K562 (cell line): ENCODE measurements at regions not wholly inside any gene's neighbourhood (a gene's known extent, or its start where the extent isn't known, plus 50 kb on each side); places are given as distances from the start of the nearest gene placed in this dataset.

Experiments
- ATAC-seq: fragments of 200-7000 bp; cut with Tn5 transposase; 3 replicates; pipeline ENCODE4 v1.9.1; 2020; ENCODE audit warnings: moderate library complexity
- BruUV-seq: library from RNA; stranded (reverse); fragments of 400-500 nt; replicated peaks from 2 replicates; lab custom pipeline; 2021; lab: Mats Ljungman, UMichigan
- CTCF ChIA-PET: fragments of 300-600 bp; formaldehyde crosslinking; extraction: SDS; loops from one replicate; lab custom pipeline; 2021; ENCODE audit warnings: low intra/inter-chr PET ratio; lab: Yijun Ruan, JAX
- POLR2A ChIA-PET: fragments of 300-600, 350-650 bp; sonication (Branson Sonifier 250); formaldehyde crosslinking; extraction: SDS; loops from one replicate; lab custom pipeline; 2021; ENCODE audit warnings: antibody characterized with exemption, inconsistent platforms; lab: Yijun Ruan, JAX
- DNase-seq, 4 experiments: peaks; one replicate each; pipeline versions ENCODE4 v3.0.0 to v3.0.0-alpha.2; 2011 to 2018; ENCODE audit warnings: low spot score in 3 of 4, mixed read lengths in 3 of 4; ENCODE audit errors: extremely low read depth in 1 of 4
- FAIRE-seq: peaks from 2 replicates; lab custom pipeline; 2011; peaks lifted over from hg19 to GRCh38; lab: Jason Lieb, UNC
- H2AFZ ChIP-seq: 2 replicates; pipeline ENCODE4 v1.6.0; 2011; ENCODE audit warnings: low read depth, low read length, control low read depth, inconsistent platforms
- H3K27ac ChIP-seq: fragments of 200-600 bp; 3 replicates; pipeline ENCODE4 v1.8.0; 2011; ENCODE audit warnings: low read depth, mild to moderate bottlenecking, control low read depth, inconsistent platforms, low read length, moderate library complexity, mixed read lengths; ENCODE audit errors: extremely low read depth
- H3K27me3 ChIP-seq, 2 experiments: fragments of 300-600 bp in 1 of 2; 2 replicates in 1 of 2; 3 replicates in 1 of 2; pipeline versions ENCODE4 v1.6.0 to v1.8.0; 2011; ENCODE audit warnings: inconsistent platforms in 2 of 2, low read length in 2 of 2, mild to moderate bottlenecking in 1 of 2, mixed read lengths in 1 of 2, moderate library complexity in 1 of 2; ENCODE audit not compliant: control insufficient read depth in 2 of 2, insufficient read depth in 2 of 2
- H3K36me3 ChIP-seq: fragments of 300-600 bp; 3 replicates; pipeline ENCODE4 v1.8.0; 2011; ENCODE audit warnings: mild to moderate bottlenecking, low read length, inconsistent platforms; ENCODE audit not compliant: control insufficient read depth, insufficient read depth
- H3K4me1 ChIP-seq, 2 experiments: fragments of 200-600 bp in 1 of 2; replicated peaks in 1 of 2; 2 replicates in 1 of 2; 3 replicates in 1 of 2; pipeline versions ENCODE4 v1.5.1 to v1.8.0; 2011; ENCODE audit warnings: inconsistent platforms in 2 of 2, low read length in 2 of 2, mild to moderate bottlenecking in 1 of 2, mixed read lengths in 1 of 2, moderate library complexity in 1 of 2; ENCODE audit not compliant: control insufficient read depth in 2 of 2, insufficient read depth in 2 of 2
- H3K4me2 ChIP-seq: 2 replicates; pipeline ENCODE4 v1.6.1; 2011; ENCODE audit warnings: low read length, control low read depth, inconsistent platforms, mixed read lengths; ENCODE audit not compliant: insufficient read depth
- H3K4me3 ChIP-seq: fragments of 200-600 bp; sonication (generic), shearing (Covaris generic); 2 replicates; pipeline ENCODE4 v1.5.1; 2016; ENCODE audit warnings: control low read depth, inconsistent platforms
- H3K79me2 ChIP-seq: fragments of 200-600 bp; 3 replicates; pipeline ENCODE4 v1.8.0; 2011; ENCODE audit warnings: low read length, inconsistent platforms; ENCODE audit not compliant: control insufficient read depth, insufficient read depth
- H3K9ac ChIP-seq, 2 experiments: 2 replicates each; pipeline versions ENCODE4 v1.6.0 to v1.6.1; 2011; ENCODE audit warnings: low read depth in 2 of 2, low read length in 2 of 2, control low read depth in 1 of 2, inconsistent platforms in 1 of 2, mild to moderate bottlenecking in 1 of 2, mixed read lengths in 1 of 2; ENCODE audit not compliant: insufficient read depth in 1 of 2
- H3K9me1 ChIP-seq: one replicate; pipeline ENCODE4 v1.6.0; 2011; ENCODE audit warnings: inconsistent platforms, mild to moderate bottlenecking, low read length, moderate library complexity; ENCODE audit not compliant: control insufficient read depth, insufficient read depth
- H3K9me3 ChIP-seq: replicated peaks from 2 replicates; pipeline ENCODE4 v1.5.1; 2011; ENCODE audit warnings: low read depth, low read length, inconsistent platforms; ENCODE audit not compliant: control insufficient read depth, insufficient read depth
- H4K20me1 ChIP-seq: replicated peaks from 2 replicates; pipeline ENCODE4 v1.6.1; 2011; ENCODE audit warnings: low read length, inconsistent platforms, mixed read lengths; ENCODE audit not compliant: control insufficient read depth, insufficient read depth
- ELF1 ChIP-seq: fragments of 200-800 bp; sonication (Bioruptor generic); IDR thresholded peaks from 2 replicates; pipeline ENCODE4 v1.6.1; 2016; ENCODE audit warnings: missing genetic modification characterization, missing compliant biosample characterization
- FOS ChIP-seq: IDR thresholded peaks from 3 replicates; pipeline ENCODE4 v1.6.1; 2011; ENCODE audit not compliant: insufficient read length; ENCODE audit errors: extremely low read depth
- HIVEP1 ChIP-seq: fragments of 250-450 bp; sonication (Bioruptor Pico); IDR thresholded peaks from 2 replicates; pipeline ENCODE4 v1.4.0; 2020; ENCODE audit warnings: mild to moderate bottlenecking
- HNRNPK ChIP-seq: fragments of 200-400 bp; formaldehyde crosslinking; IDR thresholded peaks from one replicate; pipeline ENCODE4 v1.6.1; 2018; ENCODE audit warnings: mild to moderate bottlenecking, low read depth, low read length; ENCODE audit not compliant: poor library complexity, severe bottlenecking
- HNRNPUL1 ChIP-seq: fragments of 200-400 bp; formaldehyde crosslinking; IDR thresholded peaks from 2 replicates; pipeline ENCODE4 v1.6.1; 2017; ENCODE audit warnings: low read length
- HSF4 ChIP-seq: fragments of 250-450 bp; sonication (Bioruptor Pico); IDR thresholded peaks from 2 replicates; pipeline ENCODE4 v2.1.2; 2022; ENCODE audit warnings: mild to moderate bottlenecking, moderate library complexity, borderline replicate concordance
- KLF10 ChIP-seq: fragments of 250-450 bp; sonication (Bioruptor Pico); IDR thresholded peaks from 2 replicates; pipeline ENCODE4 v1.6.1; 2021; ENCODE audit warnings: matching md5 sums
- NEUROD1 ChIP-seq: fragments of 150-350 bp; IDR thresholded peaks from 2 replicates; pipeline ENCODE4 v1.6.1; 2014; ENCODE audit warnings: borderline replicate concordance, low read length, low read depth; ENCODE audit not compliant: partially characterized antibody
- ZNF384 ChIP-seq: IDR thresholded peaks from 2 replicates; pipeline ENCODE4 v1.6.1; 2012; ENCODE audit warnings: low read depth, low read length, improper control_type of control experiment
- ZNF780A ChIP-seq: fragments of 250-450 bp; sonication (Bioruptor Pico); IDR thresholded peaks from 2 replicates; pipeline ENCODE4 v1.5.0; 2021; ENCODE audit warnings: mild to moderate bottlenecking
- WGBS: fragments of 100-300 bp; shearing (Covaris generic); methylation state at CpG from one replicate; pipeline ENCODE4 v1.1.6; 2016; ENCODE audit warnings: low coverage, mixed read lengths; ENCODE audit not compliant: insufficient coverage; ENCODE audit errors: missing lambda C conversion rate; 5-methylcytosine and 5-hydroxymethylcytosine counted together
- in situ Hi-C: fragments of 300-500 bp; cut with MboI; formaldehyde crosslinking; loops from 4 replicates; pipeline ENCODE4 v1.15.0; 2018; ENCODE audit warnings: inconsistent platforms, mixed read lengths
- intact Hi-C: fragments of 100-400 bp; cut with micrococcal nuclease; formaldehyde crosslinking; loops from 2 replicates; pipeline ENCODE4 v1.14.2; 2022
- TF ChIP-seq, protein P1 (sequence below): sonication (generic); formaldehyde crosslinking; IDR thresholded peaks from 2 replicates; pipeline ENCODE4 v1.8.0; 2022; ENCODE audit warnings: missing genetic modification reagents, mild to moderate bottlenecking, moderate library complexity, borderline replicate concordance
- TF ChIP-seq, protein P2 (sequence below): fragments of 200-800 bp; sonication (Bioruptor generic); IDR thresholded peaks from 2 replicates; pipeline ENCODE4 v1.6.1; 2016; ENCODE audit warnings: missing genetic modification characterization, missing compliant biosample characterization
- TF ChIP-seq, protein P3 (sequence below): fragments of 250-450 bp; sonication (Bioruptor Pico); IDR thresholded peaks from 2 replicates; pipeline ENCODE4 v1.5.1; 2021; ENCODE audit warnings: mild to moderate bottlenecking

DNA sequence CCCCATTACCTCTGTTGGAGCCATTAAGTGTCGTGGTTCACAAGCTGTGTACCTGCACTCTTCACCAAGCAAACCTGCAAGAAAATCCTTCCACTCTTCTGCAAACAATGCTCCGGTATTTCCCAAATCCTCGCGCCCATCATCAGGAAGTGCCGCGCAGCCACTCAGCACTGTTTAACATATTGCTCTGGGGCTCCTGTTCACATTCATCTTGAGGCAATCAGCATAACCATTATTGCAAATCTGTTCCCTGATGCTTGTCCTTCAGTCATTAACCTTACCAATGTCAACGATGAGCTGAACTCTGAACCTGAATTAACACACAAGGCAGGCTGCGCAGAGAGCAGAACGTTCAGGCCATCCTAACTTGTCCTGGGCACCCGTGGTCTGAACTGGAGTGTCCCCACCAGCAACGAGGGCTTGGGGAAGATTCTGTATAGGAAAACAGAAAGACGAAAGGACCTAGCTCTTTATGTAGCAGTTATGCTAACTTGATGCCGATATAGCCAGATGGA, 751.4 kb upstream of the AUTS2 start:
- no peak overlapping the region for H3K4me2 ChIP-seq
- H3K9me1 ChIP-seq: no peaks in the 10 kb centered on the region
- POLR2A ChIA-PET: interaction anchor here (0.6 kb wide), 1 partner anchor 344 kb away, joined by 4 read pairs; no protein-coding TSS in a partner anchor
- H4K20me1 ChIP-seq: no peaks in the 10 kb centered on the region
- no peaks in the 10 kb centered on the region for H3K79me2 ChIP-seq
- no peaks in the 10 kb centered on the region for H3K4me1 ChIP-seq
- H3K4me3 ChIP-seq: no peak overlapping the region
- no peak overlapping the region for H3K9ac ChIP-seq
- DNase-seq (no peak), ATAC-seq (no peak), FAIRE-seq (no peak)
- no TSS peak for BruUV-seq
- H2AFZ ChIP-seq: no peak overlapping the region
- in situ Hi-C loops: no loop called here
- WGBS: 3% methylated on average over 13 of the region's 13 CpGs
- H3K27ac ChIP-seq: no peak overlapping the region
- no peaks in the 10 kb centered on the region for H3K36me3 ChIP-seq
- CTCF ChIA-PET: no interaction called here
- H3K9me3 ChIP-seq: no peaks in the 10 kb centered on the region
- peaks cover under 1 to 22% of the 10 kb centered on the region in 2 experiments; a peak in 3 of 5 replicates for H3K27me3 ChIP-seq
- intact Hi-C loops: no loop called here
- TF ChIP-seq, protein P1, sequence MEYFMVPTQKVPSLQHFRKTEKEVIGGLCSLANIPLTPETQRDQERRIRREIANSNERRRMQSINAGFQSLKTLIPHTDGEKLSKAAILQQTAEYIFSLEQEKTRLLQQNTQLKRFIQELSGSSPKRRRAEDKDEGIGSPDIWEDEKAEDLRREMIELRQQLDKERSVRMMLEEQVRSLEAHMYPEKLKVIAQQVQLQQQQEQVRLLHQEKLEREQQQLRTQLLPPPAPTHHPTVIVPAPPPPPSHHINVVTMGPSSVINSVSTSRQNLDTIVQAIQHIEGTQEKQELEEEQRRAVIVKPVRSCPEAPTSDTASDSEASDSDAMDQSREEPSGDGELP (CRISPR knock-in tag): no peak
- TF ChIP-seq FOS: no peak
- no peak for TF ChIP-seq ELF1 (tag)
- TF ChIP-seq, protein P2, sequence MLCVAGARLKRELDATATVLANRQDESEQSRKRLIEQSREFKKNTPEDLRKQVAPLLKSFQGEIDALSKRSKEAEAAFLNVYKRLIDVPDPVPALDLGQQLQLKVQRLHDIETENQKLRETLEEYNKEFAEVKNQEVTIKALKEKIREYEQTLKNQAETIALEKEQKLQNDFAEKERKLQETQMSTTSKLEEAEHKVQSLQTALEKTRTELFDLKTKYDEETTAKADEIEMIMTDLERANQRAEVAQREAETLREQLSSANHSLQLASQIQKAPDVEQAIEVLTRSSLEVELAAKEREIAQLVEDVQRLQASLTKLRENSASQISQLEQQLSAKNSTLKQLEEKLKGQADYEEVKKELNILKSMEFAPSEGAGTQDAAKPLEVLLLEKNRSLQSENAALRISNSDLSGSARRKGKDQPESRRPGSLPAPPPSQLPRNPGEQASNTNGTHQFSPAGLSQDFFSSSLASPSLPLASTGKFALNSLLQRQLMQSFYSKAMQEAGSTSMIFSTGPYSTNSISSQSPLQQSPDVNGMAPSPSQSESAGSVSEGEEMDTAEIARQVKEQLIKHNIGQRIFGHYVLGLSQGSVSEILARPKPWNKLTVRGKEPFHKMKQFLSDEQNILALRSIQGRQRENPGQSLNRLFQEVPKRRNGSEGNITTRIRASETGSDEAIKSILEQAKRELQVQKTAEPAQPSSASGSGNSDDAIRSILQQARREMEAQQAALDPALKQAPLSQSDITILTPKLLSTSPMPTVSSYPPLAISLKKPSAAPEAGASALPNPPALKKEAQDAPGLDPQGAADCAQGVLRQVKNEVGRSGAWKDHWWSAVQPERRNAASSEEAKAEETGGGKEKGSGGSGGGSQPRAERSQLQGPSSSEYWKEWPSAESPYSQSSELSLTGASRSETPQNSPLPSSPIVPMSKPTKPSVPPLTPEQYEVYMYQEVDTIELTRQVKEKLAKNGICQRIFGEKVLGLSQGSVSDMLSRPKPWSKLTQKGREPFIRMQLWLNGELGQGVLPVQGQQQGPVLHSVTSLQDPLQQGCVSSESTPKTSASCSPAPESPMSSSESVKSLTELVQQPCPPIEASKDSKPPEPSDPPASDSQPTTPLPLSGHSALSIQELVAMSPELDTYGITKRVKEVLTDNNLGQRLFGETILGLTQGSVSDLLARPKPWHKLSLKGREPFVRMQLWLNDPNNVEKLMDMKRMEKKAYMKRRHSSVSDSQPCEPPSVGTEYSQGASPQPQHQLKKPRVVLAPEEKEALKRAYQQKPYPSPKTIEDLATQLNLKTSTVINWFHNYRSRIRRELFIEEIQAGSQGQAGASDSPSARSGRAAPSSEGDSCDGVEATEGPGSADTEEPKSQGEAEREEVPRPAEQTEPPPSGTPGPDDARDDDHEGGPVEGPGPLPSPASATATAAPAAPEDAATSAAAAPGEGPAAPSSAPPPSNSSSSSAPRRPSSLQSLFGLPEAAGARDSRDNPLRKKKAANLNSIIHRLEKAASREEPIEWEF (CRISPR knock-in tag): no peak
- no peak for TF ChIP-seq HNRNPK
- TF ChIP-seq HNRNPUL1: no peak
- no peak for TF ChIP-seq HSF4
- TF ChIP-seq, protein P3, sequence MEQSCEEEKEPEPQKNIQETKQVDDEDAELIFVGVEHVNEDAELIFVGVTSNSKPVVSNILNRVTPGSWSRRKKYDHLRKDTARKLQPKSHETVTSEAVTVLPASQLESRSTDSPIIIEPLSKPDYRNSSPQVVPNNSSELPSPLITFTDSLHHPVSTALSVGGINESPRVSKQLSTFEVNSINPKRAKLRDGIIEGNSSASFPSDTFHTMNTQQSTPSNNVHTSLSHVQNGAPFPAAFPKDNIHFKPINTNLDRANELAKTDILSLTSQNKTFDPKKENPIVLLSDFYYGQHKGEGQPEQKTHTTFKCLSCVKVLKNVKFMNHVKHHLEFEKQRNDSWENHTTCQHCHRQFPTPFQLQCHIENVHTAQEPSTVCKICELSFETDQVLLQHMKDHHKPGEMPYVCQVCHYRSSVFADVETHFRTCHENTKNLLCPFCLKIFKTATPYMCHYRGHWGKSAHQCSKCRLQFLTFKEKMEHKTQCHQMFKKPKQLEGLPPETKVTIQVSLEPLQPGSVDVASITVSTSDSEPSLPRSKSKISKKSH (CRISPR knock-in tag): no peak
- no peak for TF ChIP-seq HIVEP1 (CRISPR knock-in tag)
- no peak for TF ChIP-seq ZNF780A (CRISPR knock-in tag)
- no peak for TF ChIP-seq NEUROD1
- TF ChIP-seq KLF10 (CRISPR knock-in tag): no peak
- TF ChIP-seq ZNF384: no peak
